ENCODE measurements at regions not wholly inside any gene's neighbourhood (a gene's known extent, or its start where the extent isn't known, plus 50 kb on each side); places are given as distances from the start of the nearest gene placed in this dataset.

GRCh38 chr22:44396727-44397722 is 84.3 kb upstream of the SHISAL1 start:
- H3K36me3 ChIP-seq, result no peaks in the 10 kb centered on the region

GRCh38 chr22:44396021-44396726 is 83.4 kb upstream of the SHISAL1 start:
- no peaks in the 10 kb centered on the region for H4K20me1 ChIP-seq (ENCODE audit: low read depth)
- H3K9me3 ChIP-seq (ENCODE audit: low read depth), result no peaks in the 10 kb centered on the region
- peaks cover 4% of the 10 kb centered on the region for H3K4me1 ChIP-seq
- no peaks in the 10 kb centered on the region for H3K36me3 Mint-ChIP-seq
- no peak overlapping the region for H2AFZ ChIP-seq (replicated peaks)
- no peaks in the 10 kb centered on the region for H3K9me3 Mint-ChIP-seq
- no peak overlapping the region for H3K4me3 Mint-ChIP-seq
- no peak overlapping the region for H3K27ac Mint-ChIP-seq
- no peaks in the 10 kb centered on the region for H3K36me3 ChIP-seq
- H3F3A ChIP-seq (ENCODE audit: low read depth), result no peaks in the 10 kb centered on the region
- no peak for TF ChIP-seq EZH2 (IDR thresholded peaks at IDR 0.05)
- TF ChIP-seq CTCF (IDR thresholded peaks at IDR 0.05), result no peak
- TF ChIP-seq EZH2phosphoT487 (IDR thresholded peaks at IDR 0.05), result no peak
- no peak overlapping the region for H3K4me3 ChIP-seq
- no peaks in the 10 kb centered on the region for H3K79me2 ChIP-seq (ENCODE audit: low read depth)
- no peak overlapping the region for H3K27ac ChIP-seq
- no peaks in the 10 kb centered on the region for H3K27me3 ChIP-seq
- DNase-seq (ENCODE audit: low spot score), result no peak
- no peak overlapping the region for H3K4me2 ChIP-seq
- peaks cover 24% of the 10 kb centered on the region for H3K4me1 Mint-ChIP-seq
- peaks cover 16% of the 10 kb centered on the region for H3K27me3 Mint-ChIP-seq (ENCODE audit: insufficient read depth, low read depth)
- no peak overlapping the region for H3K9ac ChIP-seq

More at GRCh38 chr22:44396727-44397722, 84.3 kb upstream of the SHISAL1 start:
- no peaks in the 10 kb centered on the region for H3K79me2 ChIP-seq (ENCODE audit: low read depth)
- Mint-ChIP-seq H3K27ac (peak overlapping the region; percentile 14), H3K4me1 (peaks cover 21% of the 10 kb centered on the region), H3K4me3 (no peak overlapping the region), H3K36me3 (no peaks in the 10 kb centered on the region), H3K9me3 (no peaks in the 10 kb centered on the region), H3K27me3 (ENCODE audit: insufficient read depth, low read depth) (peaks cover 12% of the 10 kb centered on the region)
- TF ChIP-seq CTCF (IDR thresholded peaks at IDR 0.05) (no peak), EZH2 (IDR thresholded peaks at IDR 0.05) (no peak), EZH2phosphoT487 (IDR thresholded peaks at IDR 0.05) (no peak)
- no peak overlapping the region for H3K9ac ChIP-seq
- no peaks in the 10 kb centered on the region for H3K4me1 ChIP-seq
- no peaks in the 10 kb centered on the region for H3K27me3 ChIP-seq
- no peak for DNase-seq (ENCODE audit: low spot score)
- H3K9me3 ChIP-seq (ENCODE audit: low read depth), result no peaks in the 10 kb centered on the region
- H4K20me1 ChIP-seq (ENCODE audit: low read depth), result no peaks in the 10 kb centered on the region
- no peak overlapping the region for H3K27ac ChIP-seq
- H2AFZ ChIP-seq (replicated peaks), result no peak overlapping the region
- H3K4me3 ChIP-seq, result no peak overlapping the region
- no peaks in the 10 kb centered on the region for H3F3A ChIP-seq (ENCODE audit: low read depth)
- H3K4me2 ChIP-seq, result no peak overlapping the region

- H3K27me3 Mint-ChIP-seq (ENCODE audit: insufficient read depth, low read depth), result peaks cover 18% of the 10 kb centered on the region
Observed at GRCh38 chr22:44395118-44396005, 82.6 kb upstream of the SHISAL1 start.

More at GRCh38 chr22:44395118-44396005, 82.6 kb upstream of the SHISAL1 start:
- H3K27me3 ChIP-seq, result no peaks in the 10 kb centered on the region
- no peak overlapping the region for H2AFZ ChIP-seq (replicated peaks)
- Mint-ChIP-seq H3K36me3 (no peaks in the 10 kb centered on the region), H3K4me1 (peaks cover 31% of the 10 kb centered on the region), H3K4me3 (no peak overlapping the region), H3K9me3 (no peaks in the 10 kb centered on the region), H3K27ac (peak overlapping the region; percentile 30)
- no peak overlapping the region for H3K27ac ChIP-seq
- no peaks in the 10 kb centered on the region for H3F3A ChIP-seq (ENCODE audit: low read depth)
- no peaks in the 10 kb centered on the region for H4K20me1 ChIP-seq (ENCODE audit: low read depth)
- H3K79me2 ChIP-seq (ENCODE audit: low read depth), result no peaks in the 10 kb centered on the region
- H3K9me3 ChIP-seq (ENCODE audit: low read depth), result no peaks in the 10 kb centered on the region
- no peak overlapping the region for H3K4me2 ChIP-seq
- peaks cover 4% of the 10 kb centered on the region for H3K4me1 ChIP-seq
- no peak overlapping the region for H3K4me3 ChIP-seq
- TF ChIP-seq EZH2phosphoT487 (IDR thresholded peaks at IDR 0.05), result no peak
- TF ChIP-seq CTCF (IDR thresholded peaks at IDR 0.05), result no peak
- TF ChIP-seq EZH2 (IDR thresholded peaks at IDR 0.05), result no peak
- no peaks in the 10 kb centered on the region for H3K36me3 ChIP-seq
- no peak overlapping the region for H3K9ac ChIP-seq
- DNase-seq (ENCODE audit: low spot score), result no peak

All from neural progenitor cell (in vitro differentiated cells).